ENCODE measurements at regions not wholly inside any gene's neighbourhood (a gene's known extent, or its start where the extent isn't known, plus 50 kb on each side); places are given as distances from the start of the nearest gene placed in this dataset.
"Not testable (repeated sequence)": the region's sequence is repeated elsewhere in the genome, so short reads cannot be mapped to it uniquely, and the experiment has no call there.

DNA sequence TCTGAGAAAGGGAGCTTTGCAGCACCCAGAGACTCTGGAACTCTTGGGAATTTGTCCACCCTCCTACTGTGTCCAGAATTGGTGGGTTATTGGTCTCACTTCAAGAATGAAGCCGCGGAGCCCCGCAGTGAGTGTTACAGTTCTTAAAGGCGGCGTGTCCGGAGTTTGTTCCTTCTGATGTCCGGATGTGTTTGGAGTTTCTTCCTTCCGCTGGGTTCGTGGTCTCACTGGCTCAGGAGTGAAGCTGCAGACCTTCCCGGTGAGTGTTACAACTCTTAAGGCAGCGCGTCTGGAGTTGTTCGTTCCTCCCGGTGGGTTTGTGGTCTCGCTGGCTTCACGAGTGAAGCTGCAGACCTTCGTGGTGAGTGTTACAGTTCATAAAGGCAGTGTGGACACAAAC, 824.7 kb downstream of the LRRTM4 start:
- intact Hi-C loops (cut with DNase I); DNase-seq (ENCODE audit: missing footprints); ATAC-seq: not testable (repeated sequence)

DNA sequence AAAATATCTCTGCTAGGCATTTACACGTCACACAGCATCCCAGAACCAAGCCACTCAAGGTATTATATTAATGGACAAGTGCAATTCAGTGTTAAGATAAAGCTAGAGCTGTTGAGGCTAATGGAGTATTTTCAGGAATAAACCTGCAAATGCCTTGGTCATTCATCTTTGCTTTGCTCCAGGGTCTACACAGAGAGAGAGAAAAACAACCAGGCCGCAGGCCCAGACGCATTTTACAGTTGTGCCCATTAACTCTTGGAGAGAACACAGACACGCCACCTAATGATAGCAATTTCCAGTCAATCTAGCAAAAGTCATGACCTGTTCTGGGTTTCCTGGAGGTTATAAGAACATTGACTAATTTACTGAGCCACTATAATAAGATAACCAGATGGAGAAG, 829.3 kb downstream of the LRRTM4 start:
- intact Hi-C loops (cut with DNase I): no loop called here
- no peak for DNase-seq (ENCODE audit: missing footprints)
- ATAC-seq: no peak

DNA sequence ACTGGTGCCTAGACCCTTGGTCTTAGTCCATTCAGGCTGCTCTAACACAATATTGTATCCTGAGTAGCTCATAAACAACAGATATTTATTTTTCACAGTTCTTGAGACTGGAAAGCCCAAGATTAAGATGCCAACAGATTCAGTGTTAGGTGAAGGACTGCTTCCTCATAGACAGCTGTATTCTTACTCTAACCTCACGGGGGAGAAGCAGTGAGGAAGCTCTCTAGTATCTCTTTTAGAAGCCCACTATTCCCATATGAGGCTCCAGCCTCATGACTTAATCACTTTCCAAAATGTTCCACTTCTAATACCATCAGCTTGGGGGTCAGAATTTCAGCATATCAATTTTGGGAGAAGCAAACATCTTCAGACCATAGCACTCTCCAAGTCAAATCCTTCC, 833.4 kb downstream of the LRRTM4 start:
- DNase-seq (ENCODE audit: missing footprints) (no peak), ATAC-seq (no peak)
- intact Hi-C loops (cut with DNase I): no loop called here

DNA sequence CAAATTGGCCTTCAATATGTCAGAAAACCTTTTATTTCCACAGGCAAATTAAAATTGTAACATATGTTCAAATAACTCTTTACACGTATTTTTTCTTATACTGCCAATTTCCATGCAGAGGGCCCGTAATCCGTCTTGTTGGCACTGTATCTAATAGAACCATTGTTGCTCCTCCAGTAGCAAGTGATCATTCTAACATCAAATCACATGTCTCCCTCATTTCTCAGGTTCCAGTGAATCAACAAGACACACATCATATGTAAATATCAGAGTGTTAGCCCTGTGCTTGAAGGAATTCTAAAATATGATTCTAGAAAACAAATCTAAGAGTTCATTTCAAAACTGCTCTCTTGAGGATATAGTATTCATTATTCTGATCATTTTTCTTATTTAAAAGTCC, 834.3 kb downstream of the LRRTM4 start:
- intact Hi-C loops (cut with DNase I): no loop called here
- no peak for ATAC-seq
- DNase-seq (ENCODE audit: missing footprints): no peak

DNA sequence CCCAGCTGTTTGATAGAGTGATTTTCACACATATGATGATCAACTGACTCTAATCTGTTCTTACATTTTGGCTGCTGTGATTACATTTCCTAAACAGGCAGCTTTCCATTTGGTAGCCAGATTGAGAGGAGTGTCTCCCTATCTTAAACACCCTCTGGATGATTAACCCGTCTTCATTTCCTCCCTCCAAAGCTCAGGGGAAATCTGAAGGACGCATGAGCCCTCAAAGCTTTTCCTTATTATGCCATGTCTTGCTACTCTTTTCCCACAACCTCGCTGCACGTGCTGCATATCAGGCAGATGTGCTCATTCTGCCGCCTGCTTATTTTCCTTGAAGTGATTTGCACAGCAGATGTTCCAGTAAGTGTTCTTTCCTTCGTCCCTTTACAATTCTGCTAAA, 837.4 kb downstream of the LRRTM4 start:
- ATAC-seq: no peak
- no peak for DNase-seq (ENCODE audit: missing footprints)
- intact Hi-C loops (cut with DNase I): no loop called here

DNA sequence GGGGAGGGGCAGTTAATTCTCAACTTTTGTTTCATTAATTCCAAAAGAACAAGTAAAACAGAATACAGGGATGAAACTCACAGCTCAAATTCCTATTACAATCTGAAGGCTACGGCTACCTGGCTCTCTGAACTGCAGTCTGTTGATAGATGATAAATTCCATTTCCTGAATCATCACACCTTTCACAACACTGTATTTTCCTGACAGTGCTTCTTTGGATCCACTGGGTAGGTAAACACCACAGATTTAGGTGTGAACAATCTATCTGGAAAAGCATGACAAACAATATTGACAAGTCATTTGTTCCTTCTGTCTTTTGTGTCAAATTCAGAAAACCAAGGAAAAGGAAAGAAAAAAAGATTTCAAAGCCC, 843.2 kb downstream of the LRRTM4 start:
- ATAC-seq (no peak), DNase-seq (ENCODE audit: missing footprints) (no peak)
- intact Hi-C loops (cut with DNase I): no loop called here

DNA sequence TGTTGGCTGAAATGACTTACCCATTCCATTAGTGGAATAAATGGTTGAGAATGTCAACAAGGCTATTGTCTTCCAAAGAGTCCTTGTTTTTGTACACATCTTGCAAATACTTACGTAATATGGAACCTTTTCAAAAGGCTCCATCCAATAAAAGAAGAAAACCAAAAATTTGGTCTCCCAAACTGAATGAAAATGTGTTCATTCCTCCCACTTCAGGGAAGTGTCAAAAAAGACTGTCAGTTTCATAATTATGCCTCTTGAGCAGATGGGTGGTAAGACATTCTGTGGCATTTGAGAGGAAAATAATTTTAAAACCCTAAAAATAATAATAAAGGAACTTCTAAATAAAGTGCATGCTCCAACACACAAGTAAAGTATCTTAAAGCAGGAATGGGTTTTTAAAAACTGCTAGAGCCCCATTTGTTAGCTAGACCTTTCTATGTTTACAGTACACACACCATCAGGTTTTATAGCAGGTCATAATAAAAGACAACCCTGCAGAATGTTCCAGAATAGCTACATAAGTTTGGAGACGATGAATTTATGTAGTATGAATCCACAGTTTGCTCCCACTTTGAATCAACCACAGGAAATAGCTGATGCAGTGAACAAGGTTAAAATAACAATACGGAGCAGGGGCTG, 843.7 kb downstream of the LRRTM4 start:
- ATAC-seq (no peak), DNase-seq (ENCODE audit: missing footprints) (no peak)
- intact Hi-C loops (cut with DNase I): no loop called here

DNA sequence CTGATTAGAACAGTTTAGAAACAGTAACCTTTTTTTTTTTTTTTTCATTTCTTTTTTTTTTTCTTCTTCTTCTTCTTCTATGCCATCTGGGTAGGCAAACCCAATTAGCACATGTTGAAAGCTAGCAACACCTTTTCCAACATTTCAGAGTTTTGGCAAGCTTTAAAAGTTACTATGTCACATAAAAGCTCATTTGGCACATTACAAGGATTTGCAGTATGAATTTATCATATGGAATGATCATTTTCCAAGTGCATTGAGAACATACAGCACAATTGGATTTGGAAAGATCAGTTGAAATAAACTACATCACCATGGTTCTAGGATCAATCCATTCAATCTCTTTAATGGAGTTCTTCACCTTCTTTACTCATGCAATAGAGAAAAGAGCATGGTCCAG, 847.0 kb downstream of the LRRTM4 start:
- ATAC-seq (no peak), DNase-seq (ENCODE audit: missing footprints) (no peak)
- intact Hi-C loops (cut with DNase I): no loop called here

DNA sequence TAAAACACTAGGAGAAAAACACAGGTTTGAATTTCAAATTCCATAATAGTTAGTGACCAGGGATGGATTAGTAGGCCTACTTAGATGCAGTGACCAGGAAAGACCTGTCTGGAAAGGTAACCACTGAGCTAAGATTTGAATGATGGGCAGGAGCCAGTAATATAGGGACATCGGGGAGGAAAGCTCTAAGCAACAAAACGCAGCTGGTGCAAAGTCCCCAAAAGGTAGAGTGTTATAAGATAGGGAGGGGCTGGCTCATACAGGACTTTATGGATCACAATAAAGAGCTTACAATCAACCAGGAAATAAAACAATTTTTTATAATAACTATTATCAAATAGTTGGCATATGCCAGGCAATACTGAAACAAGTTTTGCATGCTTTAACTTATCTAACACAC, 849.4 kb downstream of the LRRTM4 start:
- ATAC-seq (no peak), DNase-seq (ENCODE audit: missing footprints) (no peak)
- intact Hi-C loops (cut with DNase I): no loop called here

DNA sequence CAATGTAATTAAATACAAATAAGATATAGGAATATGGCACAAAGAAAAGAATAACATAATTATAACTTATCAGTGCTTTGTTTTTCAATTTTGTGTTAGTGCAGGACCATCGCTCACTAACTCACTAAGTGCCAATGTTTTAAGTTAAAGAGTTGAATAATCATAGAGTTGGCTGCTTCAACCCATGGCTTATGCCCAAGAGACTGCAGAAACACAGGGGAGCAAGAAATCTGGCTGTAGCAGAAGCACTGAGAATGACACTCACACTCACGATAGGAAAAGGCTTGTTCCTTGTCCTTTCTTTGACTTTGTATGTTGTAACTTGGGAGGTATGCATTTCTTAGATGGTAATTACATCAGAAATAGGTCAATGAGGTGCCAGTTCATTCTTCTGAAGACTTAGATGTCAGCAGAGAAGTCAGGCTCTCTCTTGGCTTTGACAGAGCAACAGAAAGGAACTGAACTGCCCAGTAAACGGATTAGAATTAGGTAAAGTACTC, 852.2 kb downstream of the LRRTM4 start:
- intact Hi-C loops (cut with DNase I): no loop called here
- ATAC-seq (no peak), DNase-seq (ENCODE audit: missing footprints) (no peak)

DNA sequence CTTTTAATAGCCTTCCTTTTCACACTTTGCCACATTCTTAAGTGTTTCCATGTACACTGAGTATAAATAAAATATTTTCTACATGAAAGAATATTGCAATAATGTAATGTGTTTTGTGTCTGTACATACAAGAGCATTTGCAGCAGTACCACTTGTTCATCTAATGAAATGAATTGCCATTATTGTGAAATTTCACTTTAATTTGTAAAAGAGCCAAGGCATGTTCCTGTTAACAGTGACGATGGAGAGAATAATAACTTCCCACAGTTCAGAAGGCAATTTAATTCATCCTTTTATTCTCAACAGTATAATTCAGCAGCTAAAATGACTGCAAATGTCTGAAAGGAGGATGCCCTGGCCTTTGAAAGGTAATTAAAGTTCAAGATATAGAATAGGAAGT, 853.9 kb downstream of the LRRTM4 start:
- no peak for DNase-seq (ENCODE audit: missing footprints)
- no peak for ATAC-seq
- intact Hi-C loops (cut with DNase I): no loop called here

DNA sequence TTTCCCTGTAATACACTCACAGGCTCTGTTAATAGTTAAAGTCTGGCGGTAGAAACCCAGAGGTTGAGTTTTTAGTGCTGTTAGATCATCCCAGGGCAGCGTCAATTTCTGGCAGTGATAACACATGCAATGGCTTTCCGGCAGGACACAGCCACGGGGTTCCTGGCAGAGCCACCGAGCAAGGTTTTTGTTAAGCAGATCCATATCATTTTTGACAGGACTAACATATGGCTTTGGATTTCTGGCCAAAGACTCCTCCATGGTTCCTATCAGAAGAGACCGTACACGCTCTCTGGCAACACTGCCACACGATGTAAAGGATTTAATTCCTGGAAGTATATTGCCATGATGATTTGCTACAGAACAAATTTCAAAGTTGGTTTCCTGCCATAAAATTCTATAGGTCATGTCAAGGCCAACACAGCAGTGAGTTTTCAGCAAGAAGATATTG, 854.3 kb downstream of the LRRTM4 start:
- intact Hi-C loops (cut with DNase I): no loop called here
- DNase-seq (ENCODE audit: missing footprints) (no peak), ATAC-seq (peak; percentile 26)

DNA sequence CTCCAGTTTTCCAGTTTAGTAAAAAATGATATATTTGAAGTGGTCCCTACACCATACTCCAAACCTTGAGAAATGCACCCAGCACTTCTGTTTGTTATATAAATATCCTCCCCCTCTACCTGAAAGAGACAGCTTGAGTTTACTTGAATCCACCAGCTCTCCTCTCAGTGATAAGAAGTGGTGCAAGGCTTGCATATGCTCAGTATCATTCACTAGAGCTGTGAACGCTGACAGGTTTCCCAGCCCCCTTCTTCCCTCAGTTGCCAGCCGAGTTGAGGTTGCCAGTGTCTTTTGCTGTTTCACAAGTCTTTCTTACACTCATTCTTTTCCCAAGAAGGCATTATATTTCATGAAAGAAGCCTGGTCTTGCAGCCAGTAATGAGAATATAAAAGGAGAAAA, 880.0 kb downstream of the LRRTM4 start:
- intact Hi-C loops (cut with DNase I): no loop called here
- DNase-seq (ENCODE audit: missing footprints) (no peak), ATAC-seq (peak; percentile 63)

DNA sequence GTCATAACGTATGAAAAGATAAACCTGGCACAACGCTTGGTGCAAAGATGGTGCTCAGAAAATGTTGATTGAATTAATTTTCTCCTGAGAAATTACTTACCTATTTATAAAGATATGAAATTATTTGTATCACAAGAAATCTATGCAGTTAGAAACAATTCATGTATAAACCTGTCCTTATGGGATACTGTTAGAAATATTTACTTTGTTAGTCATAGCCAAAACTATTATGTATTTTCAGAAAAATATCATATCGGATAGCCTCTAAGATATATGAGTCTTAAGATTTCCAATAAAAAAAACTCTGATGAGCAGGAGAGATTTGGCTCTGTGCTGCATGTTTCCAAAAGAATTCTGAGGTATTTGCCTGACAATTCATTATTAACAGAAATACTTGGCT, 880.7 kb downstream of the LRRTM4 start:
- ATAC-seq (no peak), DNase-seq (ENCODE audit: missing footprints) (no peak)
- intact Hi-C loops (cut with DNase I): no loop called here

DNA sequence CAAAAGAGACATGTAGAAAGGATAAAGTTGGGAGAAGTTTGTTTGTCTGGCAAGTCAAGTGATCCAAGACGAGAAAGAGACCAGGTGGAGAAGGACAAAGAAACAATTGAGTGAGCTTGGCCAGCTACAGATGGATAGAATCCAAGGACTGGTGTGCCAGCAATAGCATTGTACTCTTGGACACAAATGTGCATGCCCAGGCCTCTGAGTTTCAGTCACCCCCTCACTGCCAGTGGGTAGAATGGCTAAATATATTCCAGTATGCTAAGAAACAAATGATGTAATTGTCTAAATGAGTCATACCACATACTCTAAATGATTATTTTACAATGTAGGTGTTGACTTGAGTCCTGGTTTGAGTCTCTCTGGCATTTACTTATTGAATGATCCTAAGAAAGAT, 881.3 kb downstream of the LRRTM4 start:
- DNase-seq (ENCODE audit: missing footprints) (no peak), ATAC-seq (peak; percentile 95)
- intact Hi-C loops (cut with DNase I): no loop called here

DNA sequence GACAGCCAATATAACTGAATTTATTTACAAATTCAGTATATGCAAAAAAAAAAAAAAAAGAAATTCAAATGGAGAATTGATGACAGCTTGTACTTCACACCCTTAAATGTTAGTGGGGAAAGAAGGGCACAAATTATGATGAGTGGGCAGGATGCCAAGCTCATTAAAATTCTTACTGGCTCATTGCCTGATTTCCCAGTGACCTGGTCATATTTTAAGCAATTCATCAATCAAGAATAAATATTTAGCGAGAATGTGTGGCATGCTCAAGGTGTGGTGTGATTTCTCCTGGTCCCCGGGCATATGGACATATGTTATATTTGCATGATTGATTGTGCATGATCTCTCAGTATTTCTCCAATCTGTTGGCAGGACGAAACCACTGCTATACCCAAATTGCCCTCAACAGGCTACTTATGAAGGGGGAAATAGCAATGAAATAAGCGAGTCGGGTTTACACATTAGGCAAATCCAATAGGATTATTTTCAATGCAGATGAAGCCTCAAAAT, 883.0 kb downstream of the LRRTM4 start:
- intact Hi-C loops (cut with DNase I): no loop called here
- no peak for ATAC-seq

DNA sequence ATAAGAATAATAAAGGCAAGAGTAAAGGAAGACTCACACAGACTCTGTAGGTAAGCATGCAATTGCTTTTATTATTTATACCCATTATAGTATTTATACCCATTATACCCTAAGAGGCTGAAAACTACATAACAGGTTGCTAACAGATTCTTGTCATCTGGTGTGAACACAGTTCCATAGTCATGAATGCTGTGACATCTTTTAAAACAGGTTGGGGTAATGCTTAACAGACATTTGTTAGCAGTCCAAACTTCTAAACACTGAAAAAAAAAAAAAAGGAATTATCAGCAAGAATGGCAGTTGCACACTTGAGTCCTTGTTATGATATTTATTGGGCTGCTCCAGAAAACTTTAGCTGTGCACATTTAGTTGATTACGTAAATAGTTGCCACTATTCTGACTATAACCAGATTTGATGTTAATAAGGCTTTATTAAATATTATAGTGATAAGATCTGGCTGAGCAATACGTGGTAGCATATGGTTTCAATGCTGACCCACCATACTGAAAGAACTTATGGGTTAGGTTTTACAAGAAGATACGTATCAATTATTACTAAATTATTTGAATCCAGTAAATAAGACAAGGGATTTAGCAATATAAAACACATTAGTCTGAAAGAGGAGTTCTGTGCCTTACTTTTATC, 888.8 kb downstream of the LRRTM4 start:
- DNase-seq (ENCODE audit: missing footprints): no peak
- no peak for ATAC-seq
- intact Hi-C loops (cut with DNase I): no loop called here

More for the DNA sequence above, 883.0 kb downstream of the LRRTM4 start:
- DNase-seq (ENCODE audit: missing footprints): no peak

DNA sequence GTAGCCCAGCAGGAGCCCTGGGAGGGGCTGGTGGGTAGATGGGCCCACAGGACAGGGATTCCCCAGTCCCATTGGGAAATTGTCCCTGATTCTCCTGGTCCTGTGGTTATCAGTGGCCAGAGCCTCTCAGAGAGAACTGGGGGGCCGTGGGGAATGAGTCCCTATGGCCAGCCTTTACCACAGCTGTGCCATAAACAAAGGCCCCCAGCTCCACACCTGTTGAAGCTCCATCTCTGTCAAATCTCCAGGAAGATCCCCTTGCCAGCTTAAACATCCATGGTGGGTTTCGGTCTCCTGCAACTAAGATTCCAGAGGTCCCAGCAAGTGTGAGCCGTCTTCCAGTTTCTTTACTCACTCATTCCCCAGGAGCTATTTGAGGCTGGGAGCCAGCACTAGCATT, 897.1 kb downstream of the LRRTM4 start:
- ATAC-seq: no peak
- intact Hi-C loops (cut with DNase I): no loop called here
- no peak for DNase-seq (ENCODE audit: missing footprints)

DNA sequence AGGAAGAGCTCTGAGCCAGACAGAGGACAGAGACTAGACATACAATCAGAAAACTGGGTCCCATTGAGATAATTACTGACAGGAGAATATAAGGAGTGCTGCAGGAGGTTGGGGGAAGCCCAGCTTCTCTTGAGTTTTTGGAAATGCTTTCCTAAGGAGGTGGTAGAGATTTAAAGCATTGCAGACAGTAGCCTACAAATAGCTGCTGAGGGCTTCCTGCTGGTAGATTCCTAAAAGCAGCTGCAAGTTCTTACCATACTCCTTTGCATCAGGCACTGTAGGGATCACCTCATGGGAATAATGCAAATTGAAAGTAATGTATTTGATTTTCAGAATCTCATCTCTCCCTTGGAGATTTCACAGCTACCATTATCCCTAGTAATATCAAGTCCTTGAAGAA, 902.6 kb upstream of the GCFC2 start:
- DNase-seq (ENCODE audit: missing footprints) (no peak), ATAC-seq (no peak)
- intact Hi-C loops (cut with DNase I): no loop called here

DNA sequence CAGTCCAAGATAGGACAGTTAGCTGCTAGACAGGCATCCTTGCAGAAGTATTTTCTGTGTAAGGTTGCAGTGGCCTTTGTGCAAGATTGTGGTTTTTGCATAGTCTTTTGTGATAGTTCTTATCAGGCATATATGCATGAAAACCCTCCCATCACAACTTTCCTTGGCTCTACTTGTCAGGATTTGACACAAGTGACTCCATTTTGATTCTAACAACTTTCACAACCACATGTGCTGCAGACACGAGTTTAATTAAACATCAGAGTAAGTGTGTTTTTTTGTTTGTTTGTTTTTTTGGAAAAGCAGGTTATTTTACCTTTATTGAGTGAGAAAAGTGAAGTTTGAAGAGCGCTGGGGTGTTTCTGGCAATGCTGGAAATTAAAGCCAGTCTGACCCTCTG, 902.0 kb upstream of the GCFC2 start:
- intact Hi-C loops (cut with DNase I): no loop called here
- no peak for ATAC-seq
- DNase-seq (ENCODE audit: missing footprints): no peak

DNA sequence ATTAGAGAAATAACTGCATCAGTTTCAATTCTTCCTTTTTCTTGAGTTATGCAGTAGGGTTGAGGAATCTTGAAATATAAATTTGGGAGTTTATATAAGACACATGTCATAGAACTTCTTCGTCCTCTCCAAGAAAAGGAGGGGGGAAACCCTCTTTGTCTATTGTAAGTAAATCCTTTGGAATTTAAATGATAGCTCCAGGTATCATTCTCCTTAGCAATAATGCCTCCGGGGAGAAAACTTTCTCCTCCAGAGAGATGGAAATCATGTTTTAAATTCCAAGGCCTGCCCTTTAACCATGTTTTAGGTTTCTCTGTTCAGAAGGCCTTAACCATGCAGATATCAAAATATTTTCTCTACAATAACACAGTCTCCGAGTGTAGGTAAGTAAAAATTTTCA, 899.7 kb upstream of the GCFC2 start:
- no peak for ATAC-seq
- no peak for DNase-seq (ENCODE audit: missing footprints)
- intact Hi-C loops (cut with DNase I): no loop called here

Data from Right ventricle myocardium inferior (tissue), 1 donor.